H9 (cell line): ENCODE measurements at regions not wholly inside any gene's neighbourhood (a gene's known extent, or its start where the extent isn't known, plus 50 kb on each side); places are given as distances from the start of the nearest gene placed in this dataset.

Source experiments
- DNase-seq: peaks from one replicate; pipeline ENCODE4 v3.0.0-alpha.2; 2017
- H2AFZ ChIP-seq: one replicate; pipeline ENCODE4 v1.6.1; 2013; ENCODE audit warnings: mild to moderate bottlenecking, low read length, control low read depth, moderate library complexity
- H2AK5ac ChIP-seq: 2 replicates; pipeline ENCODE4 v1.6.1; 2013; ENCODE audit warnings: low read length, control low read depth, mixed read lengths; ENCODE audit not compliant: insufficient read length
- H2BK120ac ChIP-seq: one replicate; pipeline ENCODE4 v1.6.1; 2013; ENCODE audit warnings: low read depth, mild to moderate bottlenecking, low read length, control low read depth, inconsistent platforms; ENCODE audit not compliant: poor library complexity, severe bottlenecking
- H2BK12ac ChIP-seq: 2 replicates; pipeline ENCODE4 v1.6.1; 2013; ENCODE audit warnings: low read length, control low read depth, mixed read lengths, low read depth; ENCODE audit not compliant: insufficient read length
- H2BK15ac ChIP-seq: 2 replicates; pipeline ENCODE4 v1.6.1; 2013; ENCODE audit warnings: low read depth, low read length, control low read depth
- H2BK20ac ChIP-seq: one replicate; pipeline ENCODE4 v1.6.1; 2013; ENCODE audit warnings: low read depth, mild to moderate bottlenecking, low read length, control low read depth, inconsistent platforms; ENCODE audit not compliant: poor library complexity, severe bottlenecking
- H2BK5ac ChIP-seq: 2 replicates; pipeline ENCODE4 v1.6.1; 2013; ENCODE audit warnings: low read length, control low read depth, mixed read lengths; ENCODE audit not compliant: insufficient read length
- H3K14ac ChIP-seq: 2 replicates; pipeline ENCODE4 v1.6.1; 2013; ENCODE audit warnings: low read length, control low read depth; ENCODE audit not compliant: insufficient read depth
- H3K18ac ChIP-seq: 2 replicates; pipeline ENCODE4 v1.6.1; 2013; ENCODE audit warnings: low read depth, mild to moderate bottlenecking, mixed read lengths, low read length, control low read depth; ENCODE audit not compliant: insufficient read length
- H3K23ac ChIP-seq: 2 replicates; pipeline ENCODE4 v1.6.1; 2013; ENCODE audit warnings: low read length, control low read depth, mixed read lengths, low read depth; ENCODE audit not compliant: insufficient read length
- H3K23me2 ChIP-seq: 2 replicates; pipeline ENCODE4 v1.6.1; 2013; ENCODE audit warnings: low read depth, mild to moderate bottlenecking, mixed read lengths, low read length, control low read depth; ENCODE audit not compliant: insufficient read length, poor library complexity, severe bottlenecking
- H3K27ac ChIP-seq: 2 replicates; pipeline ENCODE4 v1.5.1; 2013; ENCODE audit warnings: low read length, control low read depth, mixed read lengths, low read depth; ENCODE audit not compliant: insufficient read length
- H3K27me3 ChIP-seq: 2 replicates; pipeline ENCODE4 v1.6.1; 2013; ENCODE audit warnings: low read length, control low read depth, inconsistent platforms; ENCODE audit not compliant: insufficient read depth
- H3K4ac ChIP-seq: 2 replicates; pipeline ENCODE4 v1.6.1; 2013; ENCODE audit warnings: low read depth, mild to moderate bottlenecking, control low read depth, inconsistent platforms, low read length, moderate library complexity
- H3K4me1 ChIP-seq: 2 replicates; pipeline ENCODE4 v1.6.1; 2013; ENCODE audit warnings: low read length, control low read depth, inconsistent platforms; ENCODE audit not compliant: insufficient read depth
- H3K4me2 ChIP-seq: 2 replicates; pipeline ENCODE4 v1.6.1; 2013; ENCODE audit warnings: low read length, control low read depth, mixed read lengths; ENCODE audit not compliant: insufficient read length, insufficient read depth
- H3K56ac ChIP-seq: 2 replicates; pipeline ENCODE4 v1.6.1; 2013; ENCODE audit warnings: low read depth, mild to moderate bottlenecking, mixed read lengths, low read length, control low read depth; ENCODE audit not compliant: insufficient read length
- H3K79me1 ChIP-seq: 2 replicates; pipeline ENCODE4 v1.6.1; 2013; ENCODE audit warnings: low read depth, mild to moderate bottlenecking, moderate library complexity, low read length, control low read depth, inconsistent platforms; ENCODE audit not compliant: insufficient read depth, poor library complexity, severe bottlenecking
- H3K79me2 ChIP-seq: 2 replicates; pipeline ENCODE4 v1.6.1; 2013; ENCODE audit warnings: low read length, control low read depth, inconsistent platforms; ENCODE audit not compliant: insufficient read depth
- H3K9ac ChIP-seq: 2 replicates; pipeline ENCODE4 v1.6.1; 2013; ENCODE audit warnings: low read length, control low read depth, mixed read lengths; ENCODE audit not compliant: insufficient read length; ENCODE audit errors: extremely low read depth
- H3K9me3 ChIP-seq: one replicate; pipeline ENCODE4 v1.6.1; 2013; ENCODE audit warnings: low read depth, low read length, inconsistent platforms; ENCODE audit not compliant: control insufficient read depth
- H3T11ph ChIP-seq: one replicate; pipeline ENCODE4 v1.6.1; 2013; ENCODE audit warnings: mild to moderate bottlenecking, low read length, control low read depth, inconsistent platforms
- H4K20me1 ChIP-seq: one replicate; pipeline ENCODE4 v1.6.1; 2013; ENCODE audit not compliant: control insufficient read depth, insufficient read length, insufficient read depth
- H4K5ac ChIP-seq: 2 replicates; pipeline ENCODE4 v1.6.1; 2013; ENCODE audit warnings: low read depth, mild to moderate bottlenecking, mixed read lengths, low read length, control low read depth; ENCODE audit not compliant: insufficient read length
- H4K8ac ChIP-seq: replicated peaks from 2 replicates; pipeline ENCODE4 v1.6.1; 2013; ENCODE audit warnings: low read length, control low read depth, mixed read lengths, low read depth; ENCODE audit not compliant: insufficient read length
- H4K91ac ChIP-seq: 2 replicates; pipeline ENCODE4 v1.6.1; 2013; ENCODE audit warnings: low read depth, mild to moderate bottlenecking, moderate library complexity, mixed read lengths, low read length, control low read depth; ENCODE audit not compliant: insufficient read length
- H3K27ac Mint-ChIP-seq, 3 experiments: 2 replicates in 2 of 3; 3 replicates in 1 of 3; pipeline ENCODE4 v1.8.0; 2020 to 2021; ENCODE audit warnings: mixed read lengths in 3 of 3, mild to moderate bottlenecking in 1 of 3, moderate library complexity in 1 of 3
- H3K27me3 Mint-ChIP-seq: 2 replicates; pipeline ENCODE4 v1.8.0; 2021; ENCODE audit warnings: low read depth, mild to moderate bottlenecking, moderate library complexity, mixed read lengths
- H3K36me3 Mint-ChIP-seq, 3 experiments: 2 replicates in 2 of 3; 3 replicates in 1 of 3; pipeline ENCODE4 v1.8.0; 2020 to 2021; ENCODE audit warnings: low read depth in 3 of 3, mixed read lengths in 3 of 3; ENCODE audit not compliant: insufficient read depth in 1 of 3
- H3K4me1 Mint-ChIP-seq, 2 experiments: 2 replicates each; pipeline ENCODE4 v1.8.0; 2020; ENCODE audit warnings: mixed read lengths in 2 of 2
- H3K4me3 Mint-ChIP-seq, 2 experiments: 2 replicates in 1 of 2; 3 replicates in 1 of 2; pipeline ENCODE4 v1.8.0; 2020 to 2021; ENCODE audit warnings: mild to moderate bottlenecking in 2 of 2, mixed read lengths in 2 of 2, moderate library complexity in 1 of 2
- H3K9me3 Mint-ChIP-seq, 2 experiments: 2 replicates in 1 of 2; 3 replicates in 1 of 2; pipeline ENCODE4 v1.8.0; 2020; ENCODE audit warnings: mild to moderate bottlenecking in 2 of 2, mixed read lengths in 2 of 2, moderate library complexity in 1 of 2
- WGBS: extraction: QIAGEN DNeasy Blood & Tissue Kit; methylation state at CpG from one replicate; pipeline ENCODE4 v1.1.7; 2013; ENCODE audit warnings: missing lambda C conversion rate, low lambda C conversion rate, mixed read lengths; ENCODE audit not compliant: insufficient read length; ENCODE audit errors: extremely low coverage; 5-methylcytosine and 5-hydroxymethylcytosine counted together
- TF ChIP-seq, protein P1 (sequence below): fragments of 200-600 bp; sonication (generic); conservative IDR thresholded peaks from 3 replicates; pipeline ENCODE4 v1.8.0; 2021; ENCODE audit warnings: antibody characterized with exemption, mild to moderate bottlenecking

- Histone ChIP-seq H2AFZ (no peak overlapping the region), H3K14ac (no peak overlapping the region; the same call in 1 of the 2 replicates), H3K79me2 (0 out of 2 replicates have a peak, but pooled peaks cover 2% of the 10 kb centered on the region), H3K27ac (no peak overlapping the region), H3K23ac (no peak overlapping the region), H3K56ac (no peak overlapping the region), H3K4me1 (no peaks in the 10 kb centered on the region), H4K5ac (no peak overlapping the region), H3K79me1 (no peaks in the 10 kb centered on the region), H2BK15ac (no peak overlapping the region), H3K9me3 (no peaks in the 10 kb centered on the region), H3K18ac (no peak overlapping the region), H3K27me3 (no peaks in the 10 kb centered on the region), H3K4me2 (no peak overlapping the region), H4K20me1 (no peaks in the 10 kb centered on the region), H3K23me2 (no peaks in the 10 kb centered on the region), H4K8ac (no peak overlapping the region), H3K4ac (no peak overlapping the region), H3T11ph (no peak overlapping the region), H4K91ac (no peak overlapping the region), H2BK5ac (no peak overlapping the region), H2BK20ac (no peak overlapping the region), H2AK5ac (no peak overlapping the region), H2BK120ac (no peak overlapping the region), H3K9ac (no peak overlapping the region), H2BK12ac (no peak overlapping the region)
- TF ChIP-seq, protein P1, sequence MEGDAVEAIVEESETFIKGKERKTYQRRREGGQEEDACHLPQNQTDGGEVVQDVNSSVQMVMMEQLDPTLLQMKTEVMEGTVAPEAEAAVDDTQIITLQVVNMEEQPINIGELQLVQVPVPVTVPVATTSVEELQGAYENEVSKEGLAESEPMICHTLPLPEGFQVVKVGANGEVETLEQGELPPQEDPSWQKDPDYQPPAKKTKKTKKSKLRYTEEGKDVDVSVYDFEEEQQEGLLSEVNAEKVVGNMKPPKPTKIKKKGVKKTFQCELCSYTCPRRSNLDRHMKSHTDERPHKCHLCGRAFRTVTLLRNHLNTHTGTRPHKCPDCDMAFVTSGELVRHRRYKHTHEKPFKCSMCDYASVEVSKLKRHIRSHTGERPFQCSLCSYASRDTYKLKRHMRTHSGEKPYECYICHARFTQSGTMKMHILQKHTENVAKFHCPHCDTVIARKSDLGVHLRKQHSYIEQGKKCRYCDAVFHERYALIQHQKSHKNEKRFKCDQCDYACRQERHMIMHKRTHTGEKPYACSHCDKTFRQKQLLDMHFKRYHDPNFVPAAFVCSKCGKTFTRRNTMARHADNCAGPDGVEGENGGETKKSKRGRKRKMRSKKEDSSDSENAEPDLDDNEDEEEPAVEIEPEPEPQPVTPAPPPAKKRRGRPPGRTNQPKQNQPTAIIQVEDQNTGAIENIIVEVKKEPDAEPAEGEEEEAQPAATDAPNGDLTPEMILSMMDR, result no peak
- H3K27ac Mint-ChIP-seq, result no peak overlapping the region
- no CpG with 5 or more reads among the region's 9 CpGs for WGBS
- peaks cover 5% of the 10 kb centered on the region for H3K27me3 Mint-ChIP-seq
- peaks cover 13% of the 10 kb centered on the region in 2 experiments for H3K4me1 Mint-ChIP-seq
- no peak overlapping the region for H3K4me3 Mint-ChIP-seq
- no peaks in the 10 kb centered on the region; a peak in 1 of 7 replicates for H3K36me3 Mint-ChIP-seq
- no peaks in the 10 kb centered on the region; a peak in 1 of 5 replicates for H3K9me3 Mint-ChIP-seq
- DNase-seq, result no peak
Observed at GRCh38 chr10:35827783-35828182, 185.7 kb upstream of the FZD8 start.
